Endothelial cell (in vitro differentiated cells): ENCODE measurements at regions not wholly inside any gene's neighbourhood (a gene's known extent, or its start where the extent isn't known, plus 50 kb on each side); places are given as distances from the start of the nearest gene placed in this dataset.
"Not testable (repeated sequence)": the region's sequence is repeated elsewhere in the genome, so short reads cannot be mapped to it uniquely, and the experiment has no call there.

ENCODE experiments used
- DNase-seq: peaks from one replicate; pipeline ENCODE4 v3.0.0; 2021; ENCODE audit warnings: low spot score
- H3K27ac Mint-ChIP-seq: one replicate; pipeline ENCODE4 v1.8.0; 2021; ENCODE audit warnings: mixed read lengths, inconsistent platforms; ENCODE audit not compliant: unreplicated experiment
- H3K27me3 Mint-ChIP-seq: one replicate; pipeline ENCODE4 v1.8.0; 2021; ENCODE audit warnings: mild to moderate bottlenecking, moderate library complexity, mixed read lengths, inconsistent platforms; ENCODE audit not compliant: unreplicated experiment
- H3K36me3 Mint-ChIP-seq: one replicate; pipeline ENCODE4 v1.8.0; 2021; ENCODE audit warnings: mild to moderate bottlenecking, low read depth, mixed read lengths, inconsistent platforms; ENCODE audit not compliant: unreplicated experiment
- H3K4me1 Mint-ChIP-seq: one replicate; pipeline ENCODE4 v1.8.0; 2021; ENCODE audit warnings: mild to moderate bottlenecking, mixed read lengths, inconsistent platforms; ENCODE audit not compliant: unreplicated experiment
- H3K4me3 Mint-ChIP-seq: one replicate; pipeline ENCODE4 v1.8.0; 2021; ENCODE audit warnings: mild to moderate bottlenecking, mixed read lengths, inconsistent platforms; ENCODE audit not compliant: unreplicated experiment
- H3K9me3 Mint-ChIP-seq: one replicate; pipeline ENCODE4 v1.8.0; 2021; ENCODE audit warnings: mixed read lengths, inconsistent platforms; ENCODE audit not compliant: unreplicated experiment
- TF ChIP-seq, protein P1 (sequence below): fragments of 200-600 bp; sonication (generic); IDR thresholded peaks from one replicate; pipeline ENCODE4 v1.5.0; 2021; ENCODE audit warnings: antibody characterized with exemption; ENCODE audit not compliant: unreplicated experiment

DNA sequence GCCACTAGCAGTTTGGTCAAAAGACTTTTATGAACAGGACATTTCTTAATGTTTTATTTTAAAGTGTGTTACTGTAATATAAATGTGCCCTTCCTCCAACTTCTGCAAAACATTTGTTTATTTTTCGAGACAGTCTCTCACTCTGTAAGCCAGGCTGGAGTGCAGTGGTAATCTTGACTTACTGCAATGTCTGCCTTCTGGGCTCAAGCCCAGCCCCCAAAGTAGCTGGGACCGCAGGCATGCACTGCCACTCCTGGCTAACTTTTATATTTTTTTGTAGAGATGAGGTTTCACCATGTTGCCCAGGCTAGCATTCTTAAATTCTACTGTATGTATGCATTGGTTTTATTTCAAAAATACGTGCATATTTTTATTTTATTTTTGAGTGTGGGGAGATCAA is 1201.9 kb downstream of the STIM2 start:
- TF ChIP-seq, protein P1, sequence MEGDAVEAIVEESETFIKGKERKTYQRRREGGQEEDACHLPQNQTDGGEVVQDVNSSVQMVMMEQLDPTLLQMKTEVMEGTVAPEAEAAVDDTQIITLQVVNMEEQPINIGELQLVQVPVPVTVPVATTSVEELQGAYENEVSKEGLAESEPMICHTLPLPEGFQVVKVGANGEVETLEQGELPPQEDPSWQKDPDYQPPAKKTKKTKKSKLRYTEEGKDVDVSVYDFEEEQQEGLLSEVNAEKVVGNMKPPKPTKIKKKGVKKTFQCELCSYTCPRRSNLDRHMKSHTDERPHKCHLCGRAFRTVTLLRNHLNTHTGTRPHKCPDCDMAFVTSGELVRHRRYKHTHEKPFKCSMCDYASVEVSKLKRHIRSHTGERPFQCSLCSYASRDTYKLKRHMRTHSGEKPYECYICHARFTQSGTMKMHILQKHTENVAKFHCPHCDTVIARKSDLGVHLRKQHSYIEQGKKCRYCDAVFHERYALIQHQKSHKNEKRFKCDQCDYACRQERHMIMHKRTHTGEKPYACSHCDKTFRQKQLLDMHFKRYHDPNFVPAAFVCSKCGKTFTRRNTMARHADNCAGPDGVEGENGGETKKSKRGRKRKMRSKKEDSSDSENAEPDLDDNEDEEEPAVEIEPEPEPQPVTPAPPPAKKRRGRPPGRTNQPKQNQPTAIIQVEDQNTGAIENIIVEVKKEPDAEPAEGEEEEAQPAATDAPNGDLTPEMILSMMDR = no peak
- Mint-ChIP-seq H3K4me1 (no peaks in the 10 kb centered on the region), H3K27me3 (peaks cover 2% of the 10 kb centered on the region), H3K9me3 (no peaks in the 10 kb centered on the region), H3K4me3 (no peak overlapping the region), H3K27ac (no peak overlapping the region), H3K36me3 (no peaks in the 10 kb centered on the region)
- DNase-seq = no peak

DNA sequence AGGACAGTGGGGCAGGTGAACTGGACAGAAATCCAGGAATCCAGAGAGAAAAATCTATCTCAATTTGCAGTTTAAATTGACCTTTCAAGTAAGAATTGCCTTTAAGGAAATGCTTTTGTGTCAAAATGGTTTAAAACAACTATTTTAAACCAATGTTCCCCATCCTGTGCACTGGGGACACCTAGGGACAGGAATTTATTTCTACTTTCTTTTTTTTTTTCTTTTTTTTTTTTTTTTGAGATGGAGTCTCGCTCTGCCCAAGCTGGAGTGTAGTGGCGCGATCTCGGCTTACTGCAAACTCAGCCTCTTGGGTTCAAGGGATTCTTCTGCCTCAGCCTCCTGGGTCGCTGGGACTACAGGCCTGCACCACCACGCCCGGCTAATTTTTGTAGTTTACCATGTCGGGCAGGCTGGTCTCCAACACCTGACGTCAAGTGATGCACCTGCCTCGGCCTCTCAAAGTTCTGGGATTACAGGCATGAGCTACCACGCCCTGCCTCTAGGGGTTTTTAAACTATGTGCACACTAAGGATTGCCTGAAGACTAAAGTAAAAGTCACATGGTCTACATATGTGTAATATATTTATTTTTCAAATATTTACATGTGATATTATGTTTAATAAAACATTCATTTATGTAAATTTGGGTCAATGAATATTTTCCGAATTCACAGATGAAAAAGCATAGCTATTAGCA is 1213.4 kb downstream of the STIM2 start:
- no peak for DNase-seq
- H3K27ac Mint-ChIP-seq = no peak overlapping the region
- no peaks in the 10 kb centered on the region for H3K4me1 Mint-ChIP-seq
- TF ChIP-seq, protein P1 = peak; percentile 45
- no peaks in the 10 kb centered on the region for H3K36me3 Mint-ChIP-seq
- H3K27me3 Mint-ChIP-seq = no peaks in the 10 kb centered on the region
- no peaks in the 10 kb centered on the region for H3K9me3 Mint-ChIP-seq
- H3K4me3 Mint-ChIP-seq = no peak overlapping the region

DNA sequence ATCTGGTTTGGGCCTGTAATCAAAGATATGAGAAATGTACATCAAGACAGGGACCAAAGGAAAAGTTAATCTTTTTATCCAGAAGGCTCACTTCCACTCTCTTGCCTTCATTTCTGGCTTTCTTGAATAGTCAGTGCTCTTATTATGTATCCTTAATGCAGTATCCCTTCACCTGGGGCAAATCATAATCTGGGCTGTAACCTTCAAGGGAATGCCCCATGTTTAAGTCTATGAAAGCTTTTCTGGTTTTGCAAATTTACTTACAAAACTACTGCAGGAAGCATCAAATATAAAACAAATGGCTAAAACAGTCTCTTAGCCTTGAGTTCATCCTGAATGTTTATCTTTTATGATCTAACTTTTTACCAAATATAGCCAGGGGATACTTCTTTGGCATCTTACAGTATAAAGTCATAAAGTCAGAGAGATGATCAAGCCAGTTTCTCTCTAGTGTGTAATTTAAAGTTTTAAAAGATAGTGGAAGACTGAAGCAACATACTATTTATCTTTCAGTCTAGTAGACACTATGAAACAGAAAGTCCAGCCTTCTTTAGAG is 1214.8 kb downstream of the STIM2 start:
- Mint-ChIP-seq H3K9me3 (peaks cover 3% of the 10 kb centered on the region), H3K27me3 (no peaks in the 10 kb centered on the region), H3K36me3 (no peaks in the 10 kb centered on the region)

DNA sequence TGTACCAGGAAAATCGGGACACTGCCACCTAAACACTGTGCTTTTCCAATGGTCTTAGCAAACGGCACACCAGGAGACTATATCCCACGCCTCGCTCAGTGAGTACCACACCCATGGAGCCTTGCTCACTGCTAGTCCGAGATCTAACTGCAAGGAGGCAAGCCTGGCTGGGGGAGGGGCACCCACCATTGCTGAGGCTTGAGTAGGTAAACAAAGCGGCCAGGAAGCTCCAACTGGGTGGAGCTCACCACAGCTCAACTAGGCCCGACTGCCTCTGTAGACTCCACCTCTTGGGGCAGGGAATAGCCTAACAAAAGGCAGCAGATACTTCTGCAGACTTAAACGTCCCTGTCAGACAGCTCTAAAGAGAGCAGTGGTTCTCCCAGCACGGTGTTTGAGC is 1216.6 kb downstream of the STIM2 start:
- not testable (repeated sequence) for H3K4me3 Mint-ChIP-seq, H3K4me1 Mint-ChIP-seq, H3K9me3 Mint-ChIP-seq, H3K36me3 Mint-ChIP-seq, DNase-seq, H3K27me3 Mint-ChIP-seq, H3K27ac Mint-ChIP-seq

More for the DNA sequence above, 1214.8 kb downstream of the STIM2 start:
- TF ChIP-seq, protein P1 = no peak
- no peaks in the 10 kb centered on the region for H3K4me1 Mint-ChIP-seq
- no peak overlapping the region for H3K27ac Mint-ChIP-seq
- no peak overlapping the region for H3K4me3 Mint-ChIP-seq
- no peak for DNase-seq

DNA sequence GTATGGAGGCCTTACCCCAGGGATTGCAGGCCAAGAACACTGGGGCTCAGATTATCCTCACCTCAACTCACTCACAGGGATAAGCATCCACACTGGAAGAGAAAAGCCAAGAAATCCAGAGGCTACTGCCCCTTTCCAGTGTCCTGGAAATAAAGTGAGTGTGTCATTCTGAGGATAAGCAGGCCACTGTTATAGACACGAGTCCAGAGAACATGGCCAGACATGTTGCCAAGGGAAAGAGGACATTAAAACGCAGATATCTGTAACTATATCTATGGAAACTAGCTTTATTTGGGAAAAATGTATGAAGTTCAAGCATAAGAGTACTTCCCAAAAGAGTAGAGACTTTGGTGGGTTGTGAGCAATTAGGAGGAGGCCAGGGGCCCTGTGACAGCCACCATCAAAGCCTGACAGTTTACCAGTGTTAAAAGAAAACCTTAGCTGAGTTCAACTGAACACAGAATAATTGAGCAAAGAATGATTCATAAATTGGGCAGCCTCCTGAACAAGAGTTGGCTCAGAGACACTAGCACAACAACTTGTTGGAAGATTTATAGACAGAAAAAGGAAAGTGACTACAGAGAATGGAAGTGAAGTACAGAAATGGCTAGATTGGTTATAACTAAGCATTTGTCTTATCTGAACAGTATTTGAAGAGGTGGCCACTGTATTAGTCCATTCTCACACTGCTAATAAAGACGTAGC is 1222.2 kb downstream of the STIM2 start:
- H3K27ac Mint-ChIP-seq = no peak overlapping the region

More for the DNA sequence above, 1222.2 kb downstream of the STIM2 start:
- Mint-ChIP-seq H3K4me1 (no peaks in the 10 kb centered on the region), H3K36me3 (no peaks in the 10 kb centered on the region), H3K9me3 (peaks cover 3% of the 10 kb centered on the region), H3K27me3 (peaks cover 5% of the 10 kb centered on the region), H3K4me3 (no peak overlapping the region)
- TF ChIP-seq, protein P1 = no peak
- DNase-seq = no peak
